HCT116 (cell line): ENCODE measurements at regions not wholly inside any gene's neighbourhood (a gene's known extent, or its start where the extent isn't known, plus 50 kb on each side); places are given as distances from the start of the nearest gene placed in this dataset.

Experiments
- EGR1 ChIP-seq: IDR thresholded peaks from 2 replicates; pipeline ENCODE4 v1.6.1; 2012; ENCODE audit warnings: low read depth
- RAD21 ChIP-seq: IDR thresholded peaks from 2 replicates; pipeline ENCODE4 v1.6.1; 2012; ENCODE audit warnings: low read depth, mild to moderate bottlenecking
- TF ChIP-seq, protein P1 (sequence below), 3 experiments: fragments of 200-600 bp in 1 of 3; sonication (generic) in 1 of 3; IDR thresholded peaks in 2 of 3; conservative IDR thresholded peaks in 1 of 3; 2 replicates each; pipeline ENCODE4 v1.5.1; 2012 to 2017; ENCODE audit warnings: low read depth in 2 of 3, low read length in 2 of 3, antibody characterized with exemption in 1 of 3, borderline replicate concordance in 1 of 3, control low read depth in 1 of 3, mild to moderate bottlenecking in 1 of 3, mixed read lengths in 1 of 3, mixed run types in 1 of 3, moderate library complexity in 1 of 3; ENCODE audit not compliant: insufficient read depth in 1 of 3

DNA sequence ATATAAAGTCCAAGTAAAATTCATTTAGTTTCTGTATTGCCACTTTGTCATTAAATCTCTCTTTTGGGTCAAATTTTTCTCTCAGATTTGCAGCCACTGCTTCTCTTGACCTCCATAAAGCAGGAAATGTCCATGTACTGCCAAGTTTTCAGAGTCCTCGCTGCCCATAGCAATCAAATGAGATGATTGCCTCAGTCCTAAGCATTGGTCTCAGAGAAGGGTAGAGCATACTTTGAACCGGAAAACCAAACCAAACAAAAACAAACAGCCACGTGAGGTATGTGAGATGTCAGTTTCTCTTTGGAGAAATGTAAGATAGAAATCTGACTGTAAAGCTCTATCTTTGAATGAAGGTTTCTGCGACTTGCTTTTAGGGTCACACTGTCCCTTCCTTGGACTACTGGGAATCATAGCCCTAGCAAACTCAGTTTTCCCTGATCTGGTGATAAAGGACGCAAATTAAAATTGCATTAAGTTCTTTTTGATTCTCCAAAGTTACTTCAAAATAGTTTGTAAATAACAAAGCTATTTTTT is 505.4 kb upstream of the CITED2 start:
- TF ChIP-seq, protein P1, sequence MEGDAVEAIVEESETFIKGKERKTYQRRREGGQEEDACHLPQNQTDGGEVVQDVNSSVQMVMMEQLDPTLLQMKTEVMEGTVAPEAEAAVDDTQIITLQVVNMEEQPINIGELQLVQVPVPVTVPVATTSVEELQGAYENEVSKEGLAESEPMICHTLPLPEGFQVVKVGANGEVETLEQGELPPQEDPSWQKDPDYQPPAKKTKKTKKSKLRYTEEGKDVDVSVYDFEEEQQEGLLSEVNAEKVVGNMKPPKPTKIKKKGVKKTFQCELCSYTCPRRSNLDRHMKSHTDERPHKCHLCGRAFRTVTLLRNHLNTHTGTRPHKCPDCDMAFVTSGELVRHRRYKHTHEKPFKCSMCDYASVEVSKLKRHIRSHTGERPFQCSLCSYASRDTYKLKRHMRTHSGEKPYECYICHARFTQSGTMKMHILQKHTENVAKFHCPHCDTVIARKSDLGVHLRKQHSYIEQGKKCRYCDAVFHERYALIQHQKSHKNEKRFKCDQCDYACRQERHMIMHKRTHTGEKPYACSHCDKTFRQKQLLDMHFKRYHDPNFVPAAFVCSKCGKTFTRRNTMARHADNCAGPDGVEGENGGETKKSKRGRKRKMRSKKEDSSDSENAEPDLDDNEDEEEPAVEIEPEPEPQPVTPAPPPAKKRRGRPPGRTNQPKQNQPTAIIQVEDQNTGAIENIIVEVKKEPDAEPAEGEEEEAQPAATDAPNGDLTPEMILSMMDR (IDR thresholded peaks at IDR 0.05 in 2 of 3, conservative IDR thresholded peaks at IDR 0.05 in 1 of 3; ENCODE audit: borderline replicate concordance in 1 of 3, insufficient read depth in 1 of 3, low read depth in 2 of 3, low read length in 2 of 3): no peak
- TF ChIP-seq EGR1 (no peak), RAD21 (no peak)
